Mammary epithelial cell (primary cell): ENCODE measurements at regions not wholly inside any gene's neighbourhood (a gene's known extent, or its start where the extent isn't known, plus 50 kb on each side); places are given as distances from the start of the nearest gene placed in this dataset.

ENCODE experiments used
- CTCF ChIP-seq, 2 donors: IDR thresholded peaks in 1 of 2; conservative IDR thresholded peaks in 1 of 2; 2 replicates each; pipeline ENCODE4 v1.5.1; 2011 to 2012; ENCODE audit warnings: inconsistent platforms in 2 of 2, low read length in 2 of 2, mild to moderate bottlenecking in 2 of 2, control low read depth in 1 of 2, low read depth in 1 of 2; ENCODE audit not compliant: insufficient read depth in 1 of 2; ENCODE audit errors: extremely low read depth in 1 of 2
- EZH2 ChIP-seq: IDR thresholded peaks from 2 replicates; pipeline ENCODE4 v1.6.1; 2012; ENCODE audit warnings: low read length, inconsistent platforms, borderline replicate concordance

- TF ChIP-seq EZH2 (no peak), CTCF (conservative IDR thresholded peaks at IDR 0.05 in 1 of 2, IDR thresholded peaks at IDR 0.05 in 1 of 2; ENCODE audit: extremely low read depth in 1 of 2, insufficient read depth in 1 of 2, low read depth in 1 of 2, low read length in 2 of 2) (no peak)
Observed at GRCh38 chr22:49141761-49142160, 685.9 kb downstream of the BRD1 start.
